Stimulated activated CD4-positive, alpha-beta T cell treated with anti-CD3 and anti-CD28 coated beads, Interleukin-4, amount 100 ng/mL, for 48 hours (primary cell): ENCODE measurements at regions not wholly inside any gene's neighbourhood (a gene's known extent, or its start where the extent isn't known, plus 50 kb on each side); places are given as distances from the start of the nearest gene placed in this dataset.

ENCODE experiments used
- DNase-seq, 2 donors: peaks; one replicate each; pipeline ENCODE4 v3.0.0-alpha.2; 2020; ENCODE audit warnings: low read depth in 2 of 2

DNA sequence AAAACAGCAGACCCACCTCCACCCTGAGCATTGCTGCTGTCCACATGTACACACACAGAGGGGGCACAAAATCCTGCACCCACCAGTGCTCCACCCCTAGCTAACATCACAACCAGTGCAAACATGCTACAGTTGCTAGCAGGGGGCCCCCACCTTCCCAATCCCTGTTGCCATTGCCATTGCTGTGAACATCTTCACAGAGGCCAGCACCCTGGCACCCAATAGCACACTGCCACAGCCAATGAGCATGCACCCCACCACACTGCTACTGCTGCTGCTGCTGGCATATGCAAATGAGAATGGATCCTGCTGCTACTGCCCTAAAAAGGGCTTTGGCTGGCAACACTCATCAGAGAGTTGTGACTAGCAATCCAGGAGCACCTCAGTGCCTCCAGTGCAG, 1061.9 kb downstream of the ARAP2 start:
- no peak for DNase-seq

DNA sequence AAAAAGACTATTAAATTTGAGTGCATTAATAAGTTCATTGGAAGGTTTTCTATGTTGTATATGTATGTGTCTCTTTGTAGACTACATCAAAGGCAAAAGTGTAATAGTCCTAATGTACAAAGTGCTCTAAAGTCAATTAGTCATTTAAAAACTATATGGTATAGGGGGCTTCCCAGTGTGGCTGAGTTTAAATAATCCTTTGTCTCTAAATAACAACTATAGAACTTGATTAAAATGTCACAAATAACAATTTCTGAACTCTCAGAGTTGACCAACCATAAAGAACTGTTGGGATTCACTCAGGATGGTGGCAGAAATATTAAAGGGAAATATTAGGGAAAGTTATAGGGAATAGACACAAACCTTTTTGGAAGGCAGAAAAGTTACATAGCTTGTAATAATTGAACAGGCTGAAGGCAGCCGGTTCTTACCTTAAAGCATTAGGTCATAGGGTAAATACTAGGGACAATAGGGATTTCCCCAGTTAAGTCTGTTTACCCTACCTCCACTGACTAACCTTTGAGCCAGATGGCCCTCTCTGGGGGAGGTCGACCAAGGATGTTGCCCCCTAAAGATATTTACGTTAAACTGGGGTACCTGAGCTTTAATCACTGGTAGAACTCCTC, 1054.2 kb downstream of the ARAP2 start:
- no peak for DNase-seq

DNA sequence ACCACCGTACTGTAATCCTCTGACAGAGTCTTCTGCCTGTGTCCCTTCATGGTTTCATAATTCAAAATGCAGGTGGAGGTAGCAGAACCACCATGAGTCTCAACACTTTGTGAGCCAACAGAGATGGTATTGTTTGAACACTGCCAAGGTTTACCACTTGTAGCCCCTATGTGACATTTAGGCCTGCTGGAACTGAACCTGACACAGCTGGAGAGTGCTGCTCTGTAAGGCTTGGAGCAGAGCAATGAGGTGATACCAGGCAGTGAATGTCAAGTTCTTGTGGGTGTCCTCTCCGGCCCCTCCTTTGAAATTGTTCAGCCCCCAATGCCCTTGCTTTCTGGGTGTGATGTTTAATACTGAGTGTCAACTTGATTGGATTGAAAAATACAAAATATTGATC, 1042.9 kb downstream of the ARAP2 start:
- DNase-seq: no peak

DNA sequence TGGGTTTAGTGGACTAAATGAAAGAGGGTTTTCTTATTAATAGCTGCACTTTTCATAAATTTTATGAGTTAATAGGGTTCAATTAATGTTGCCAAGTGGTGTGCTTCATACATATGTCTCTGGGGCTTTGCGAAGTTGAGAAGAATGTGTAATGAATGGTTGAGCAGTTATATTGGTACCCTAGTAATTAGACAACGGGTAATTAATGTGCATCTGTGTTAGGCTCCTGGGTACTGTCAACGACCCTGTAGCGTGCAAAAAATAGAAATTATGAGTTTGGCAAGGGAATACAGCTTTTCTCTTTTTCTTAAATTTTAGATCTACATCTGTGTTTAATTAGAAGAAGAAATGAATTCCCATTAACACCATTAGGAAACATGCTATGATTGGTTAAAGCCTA, 1027.7 kb downstream of the ARAP2 start:
- no peak for DNase-seq

DNA sequence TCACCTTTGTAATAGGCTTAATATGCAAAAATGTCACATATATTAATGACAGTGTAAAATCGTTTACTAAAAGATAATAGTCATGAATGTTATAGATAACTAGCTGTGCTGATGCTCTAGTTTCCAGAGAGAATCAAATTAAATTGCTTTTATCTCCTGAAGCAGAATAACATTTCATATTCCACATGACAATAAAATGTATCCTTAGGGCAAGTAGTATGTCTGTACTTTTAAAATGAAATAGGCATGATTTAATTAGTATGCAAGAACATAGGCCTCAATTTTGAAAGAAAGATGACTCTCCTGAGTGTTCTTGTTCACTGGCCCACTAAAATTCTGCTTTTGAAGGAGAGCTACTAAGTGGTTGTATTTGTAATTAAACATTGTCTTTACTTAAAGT, 1027.0 kb downstream of the ARAP2 start:
- DNase-seq: no peak

DNA sequence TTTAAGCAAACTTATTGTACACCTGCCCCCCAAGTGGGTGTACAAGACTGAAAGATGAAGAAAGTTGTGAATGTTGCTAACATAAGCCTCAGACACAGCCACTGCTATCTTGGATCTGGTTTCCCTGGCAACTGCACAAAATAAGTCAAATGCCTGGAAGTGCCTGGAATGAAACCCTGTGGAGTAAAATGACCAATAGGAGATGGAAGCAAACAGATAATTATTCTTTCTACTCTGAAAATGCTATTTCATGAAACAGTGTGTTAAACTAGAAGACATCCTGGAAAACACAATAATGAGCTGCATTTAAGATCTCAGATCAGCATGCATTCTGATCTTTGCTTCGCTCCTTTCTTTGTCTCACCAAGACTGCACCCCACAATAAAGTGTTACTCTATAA, 1016.0 kb downstream of the ARAP2 start:
- DNase-seq: no peak

DNA sequence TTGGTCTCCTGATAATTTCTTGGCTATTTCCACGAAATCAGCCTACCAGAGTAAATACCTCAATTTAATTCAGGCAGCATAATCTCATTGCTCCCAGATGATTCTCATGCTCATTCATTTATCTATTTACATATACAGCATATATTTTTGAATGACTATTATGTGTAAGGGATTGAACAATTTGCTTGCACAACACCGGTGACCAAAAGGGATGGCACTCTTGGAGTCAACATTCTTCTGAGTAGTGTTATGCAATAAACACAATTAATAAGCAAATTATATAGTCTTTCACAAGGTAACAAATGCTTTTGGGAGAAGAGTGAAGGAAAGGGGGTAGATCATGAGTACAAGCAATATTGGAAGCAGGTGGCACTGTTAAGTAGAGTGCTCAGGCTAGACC, 1015.3 kb downstream of the ARAP2 start:
- no peak for DNase-seq

DNA sequence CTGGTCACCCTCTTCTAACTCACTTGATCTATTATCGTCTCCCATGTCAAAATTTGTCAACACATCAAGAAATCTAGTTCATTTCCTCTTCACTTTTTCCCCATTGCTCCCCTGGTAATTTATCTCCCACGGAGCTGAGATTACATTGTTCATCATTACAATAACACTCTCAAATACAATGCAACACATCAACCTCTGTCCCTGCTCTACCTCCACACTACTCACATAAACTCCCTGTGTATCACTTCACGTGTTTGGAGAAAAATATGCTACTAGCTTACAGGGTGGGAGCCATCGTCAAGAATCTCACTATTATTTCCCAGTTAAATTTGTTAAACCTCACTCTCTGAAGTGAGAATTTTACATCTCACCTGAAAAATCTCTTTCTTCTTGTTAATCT, 1006.4 kb downstream of the ARAP2 start:
- DNase-seq: no peak

DNA sequence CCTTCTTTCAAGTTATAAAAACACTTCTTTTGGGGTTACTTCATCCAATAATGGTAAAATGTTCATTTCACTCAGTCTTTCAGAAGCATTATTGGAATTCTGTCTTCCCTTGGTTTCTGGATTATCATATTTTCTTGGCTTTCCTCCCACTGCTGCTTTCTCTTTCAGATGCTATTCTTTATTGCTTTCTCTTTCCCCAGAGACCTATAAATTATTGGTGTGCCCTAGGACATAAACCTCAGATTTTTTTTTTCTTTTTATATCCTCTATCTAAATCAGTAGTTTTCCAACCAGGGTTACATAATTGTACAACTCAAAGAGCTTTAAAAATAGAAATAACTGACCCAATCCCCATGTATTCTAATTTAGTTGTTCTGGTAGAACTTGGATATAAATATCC, 1005.5 kb downstream of the ARAP2 start:
- no peak for DNase-seq

DNA sequence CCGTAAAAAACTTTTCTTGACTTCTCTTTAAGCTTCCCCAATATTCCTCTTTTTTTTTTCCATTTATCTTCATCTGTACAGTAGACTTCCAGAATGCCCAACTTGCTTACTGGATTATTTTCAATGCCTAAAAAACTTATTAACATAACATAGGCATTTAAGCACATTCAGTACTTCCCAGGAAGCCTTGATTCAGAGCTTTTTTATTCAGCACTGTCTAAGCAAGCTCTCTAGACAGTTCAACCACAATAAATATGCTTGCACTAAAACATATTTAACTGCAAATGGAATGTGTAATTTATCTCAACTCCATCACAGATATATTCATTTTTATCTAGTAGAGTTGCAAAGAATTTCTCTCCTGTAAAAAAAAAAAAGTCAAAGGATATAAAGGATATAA, 997.8 kb downstream of the ARAP2 start:
- DNase-seq: no peak

DNA sequence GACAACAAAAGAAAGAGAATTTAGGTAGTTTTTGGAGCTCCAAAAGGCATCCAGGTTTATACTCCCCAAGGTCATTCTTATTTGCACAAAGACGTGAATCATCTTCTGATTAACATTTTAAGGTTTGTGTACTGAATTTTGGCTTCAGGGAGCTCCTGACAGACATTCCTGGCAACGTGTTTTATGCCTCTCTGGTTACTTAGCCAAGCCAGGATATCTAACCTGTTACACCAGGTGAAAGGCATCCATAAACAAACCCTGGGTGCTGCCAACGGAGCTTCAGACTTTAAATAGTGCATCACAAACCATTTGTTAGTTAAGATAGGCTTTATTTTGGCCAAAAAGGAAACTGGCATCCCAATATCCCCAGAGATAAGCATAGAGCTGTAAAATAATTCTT, 997.3 kb downstream of the ARAP2 start:
- DNase-seq: no peak

DNA sequence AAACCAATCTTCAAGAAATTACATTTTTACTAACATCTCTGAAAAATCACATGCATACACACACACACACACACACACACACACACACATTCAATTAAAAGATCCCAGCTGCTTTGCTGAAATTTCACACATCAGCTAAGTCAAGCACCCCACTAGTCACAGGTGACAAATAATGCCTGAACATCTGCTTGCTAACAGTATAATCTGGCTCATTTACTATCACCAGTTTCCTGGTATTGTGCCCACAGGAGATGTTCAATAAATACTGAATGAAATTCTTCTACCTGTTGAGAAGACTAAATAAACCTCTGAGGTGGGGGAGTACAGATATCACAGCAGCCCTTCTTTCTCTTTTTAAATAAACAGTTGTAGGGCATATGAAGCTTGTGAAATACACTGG, 994.0 kb downstream of the ARAP2 start:
- no peak for DNase-seq

DNA sequence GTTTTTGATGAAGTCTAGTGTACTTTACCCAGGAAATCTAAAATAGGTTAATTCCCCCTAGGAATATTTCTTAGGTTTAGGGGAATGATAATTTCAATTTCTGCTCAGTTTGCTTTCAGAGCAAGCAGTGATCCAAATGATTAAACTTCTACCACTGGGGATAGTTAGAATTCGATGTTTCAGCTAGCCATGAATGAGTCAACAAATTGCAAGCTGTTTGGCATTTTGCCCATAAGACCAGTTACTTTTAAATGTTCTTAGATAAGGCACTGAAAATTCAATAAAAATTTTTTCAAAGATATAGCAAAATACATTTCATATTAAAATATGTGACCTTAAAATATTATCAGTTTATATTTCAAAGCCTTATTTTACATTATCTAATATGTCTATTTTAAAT, 993.6 kb downstream of the ARAP2 start:
- no peak for DNase-seq

DNA sequence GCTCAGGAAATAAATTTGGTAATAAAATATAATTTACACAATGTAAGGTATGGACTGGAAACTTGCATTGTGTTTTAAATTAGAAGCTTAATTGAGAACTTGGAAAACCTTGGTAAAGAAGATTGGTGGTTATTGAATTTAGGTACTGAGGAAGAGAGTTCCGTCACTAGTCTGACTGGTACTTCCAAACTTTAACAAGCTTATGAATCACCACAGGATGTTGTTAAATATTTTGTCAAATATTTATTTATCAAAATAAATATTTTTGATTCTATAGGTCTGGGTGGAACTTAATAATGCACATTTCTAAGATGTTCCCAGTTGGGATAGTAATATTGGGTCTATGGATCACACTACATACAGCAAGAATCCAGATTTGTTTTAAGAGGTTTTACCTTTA, 992.2 kb downstream of the ARAP2 start:
- no peak for DNase-seq

DNA sequence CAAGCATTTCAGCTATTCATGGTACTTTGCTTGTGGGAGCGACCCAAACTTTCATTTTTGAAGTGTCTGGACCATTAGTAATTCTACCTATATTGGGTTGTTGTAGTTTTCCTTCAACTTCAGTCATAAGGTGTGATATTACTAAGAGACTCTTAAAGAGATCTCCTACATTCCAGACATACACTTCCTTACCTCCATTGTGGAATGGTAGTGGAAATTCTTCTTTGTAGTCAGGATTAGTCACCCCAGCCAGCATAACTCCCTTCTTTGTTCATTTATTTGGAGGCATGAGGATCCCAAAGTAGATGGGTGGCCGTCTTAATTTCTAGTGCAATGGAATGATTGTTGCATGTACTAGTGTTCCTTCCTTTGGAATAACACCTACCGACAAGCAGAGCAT, 991.4 kb downstream of the ARAP2 start:
- DNase-seq: no peak

DNA sequence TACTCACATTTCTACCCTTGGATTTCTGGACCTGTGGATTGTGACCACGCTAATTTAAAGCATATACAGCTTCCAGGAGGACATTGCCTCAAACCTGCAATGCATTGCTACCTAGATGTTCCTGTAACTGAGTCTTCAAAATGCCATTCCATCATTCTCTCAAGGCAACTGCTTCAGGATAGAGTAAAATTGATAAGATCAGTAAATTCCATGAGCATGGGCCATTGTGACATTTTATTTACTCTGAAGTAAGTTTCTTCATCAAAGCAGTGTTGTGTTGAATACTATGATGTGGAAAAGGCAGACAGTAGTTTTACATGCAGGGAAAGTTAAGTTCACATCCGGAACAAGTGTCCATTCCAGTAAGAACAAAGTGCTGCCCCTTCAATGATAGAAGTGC, 991.0 kb downstream of the ARAP2 start:
- no peak for DNase-seq

DNA sequence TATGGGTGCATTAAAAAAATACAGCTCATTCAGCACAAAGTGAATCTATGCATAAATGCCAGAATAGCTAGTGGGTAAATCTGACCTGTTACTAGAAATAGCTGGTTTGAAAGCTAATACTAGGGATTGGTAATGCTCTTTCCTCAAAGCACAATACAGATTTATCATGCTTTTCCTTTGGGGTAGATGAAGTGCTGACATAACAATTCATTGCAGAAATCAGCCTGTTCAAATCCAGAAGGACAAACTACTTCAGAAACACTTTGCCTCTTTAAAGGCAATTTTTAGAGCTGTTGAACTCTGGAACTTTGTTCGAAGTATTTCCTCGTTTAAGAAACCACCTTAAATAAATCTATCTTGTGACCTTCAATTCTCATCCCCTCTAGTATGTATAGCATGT, 957.9 kb downstream of the ARAP2 start:
- DNase-seq: no peak

DNA sequence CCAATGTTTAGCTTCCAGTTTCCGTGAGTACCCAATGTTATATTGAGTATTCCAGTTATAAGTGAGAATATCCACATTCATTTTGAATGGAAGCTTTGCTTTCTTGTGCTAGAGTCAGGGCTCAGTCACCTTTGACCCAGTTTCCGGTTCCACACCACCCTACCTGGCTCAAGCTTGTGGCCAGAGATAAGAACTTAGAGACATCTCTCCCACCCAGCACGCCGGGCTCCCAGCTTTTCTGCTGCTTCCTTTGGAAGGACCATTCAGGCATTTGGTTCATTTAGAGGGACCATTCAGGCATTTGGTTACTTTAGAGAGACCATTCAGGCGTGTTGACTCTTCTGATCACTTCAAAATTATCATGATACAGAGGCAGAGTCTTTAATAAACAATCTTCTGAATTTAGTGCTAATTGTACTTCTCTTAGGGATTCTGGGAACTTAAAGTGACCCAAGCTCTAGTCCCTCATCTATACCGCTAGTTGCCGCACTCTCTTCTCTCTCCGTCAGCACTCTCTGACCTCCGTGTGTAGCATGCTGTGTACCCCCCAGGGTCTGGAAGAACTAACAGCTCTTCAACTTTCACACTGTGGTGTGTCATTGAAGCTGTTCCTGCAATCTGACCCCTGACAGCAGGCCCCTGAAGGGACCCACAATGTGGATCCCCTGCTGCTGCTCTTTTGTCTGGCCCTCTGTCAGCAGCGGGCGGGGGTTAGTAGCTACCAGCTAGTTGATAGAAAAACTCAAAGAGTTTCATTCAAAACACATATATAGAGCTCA, 943.1 kb downstream of the ARAP2 start:
- no peak for DNase-seq

DNA sequence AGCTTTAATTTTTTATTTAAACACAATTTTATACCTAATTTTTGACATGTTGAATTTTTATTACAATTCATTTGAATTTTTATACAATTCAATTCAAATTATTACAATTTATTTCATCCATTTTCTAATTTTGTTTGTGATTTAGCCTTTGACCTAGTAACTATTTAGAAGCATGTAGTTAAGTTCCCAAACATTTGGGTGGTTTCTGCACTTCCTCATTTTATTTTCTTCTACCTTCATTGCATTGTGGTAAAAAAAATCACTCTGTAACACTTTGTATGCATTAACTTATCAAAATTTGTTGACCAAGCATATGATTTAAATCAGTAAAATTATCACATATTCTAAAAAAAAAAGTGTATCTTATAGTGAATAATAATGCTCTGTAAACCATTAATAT, 928.9 kb downstream of the ARAP2 start:
- DNase-seq: no peak

DNA sequence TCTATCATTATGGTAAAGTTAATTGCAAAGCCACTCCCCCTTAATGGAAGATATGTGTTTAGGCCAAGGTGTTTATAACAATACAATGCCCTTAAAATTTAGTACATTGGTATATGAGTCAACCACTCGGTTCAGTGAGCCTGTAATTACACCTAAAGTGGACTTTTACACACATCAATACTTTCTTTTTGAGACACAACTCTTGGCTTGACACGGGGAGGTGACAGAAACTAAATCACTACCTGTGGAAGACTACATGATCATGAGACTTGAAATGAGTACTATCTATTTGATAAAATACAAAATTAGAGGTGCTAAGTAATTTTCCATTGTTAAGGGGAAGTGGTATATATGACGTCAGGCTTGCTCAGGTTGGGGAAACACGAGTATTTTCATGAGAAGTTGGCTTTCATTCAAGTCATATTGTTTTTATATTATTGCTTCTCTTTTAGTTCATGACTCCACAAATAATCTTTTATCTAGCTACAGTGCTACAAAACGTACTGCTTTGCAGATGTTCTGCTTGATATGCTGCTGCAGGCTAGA, 918.3 kb downstream of the ARAP2 start:
- no peak for DNase-seq

DNA sequence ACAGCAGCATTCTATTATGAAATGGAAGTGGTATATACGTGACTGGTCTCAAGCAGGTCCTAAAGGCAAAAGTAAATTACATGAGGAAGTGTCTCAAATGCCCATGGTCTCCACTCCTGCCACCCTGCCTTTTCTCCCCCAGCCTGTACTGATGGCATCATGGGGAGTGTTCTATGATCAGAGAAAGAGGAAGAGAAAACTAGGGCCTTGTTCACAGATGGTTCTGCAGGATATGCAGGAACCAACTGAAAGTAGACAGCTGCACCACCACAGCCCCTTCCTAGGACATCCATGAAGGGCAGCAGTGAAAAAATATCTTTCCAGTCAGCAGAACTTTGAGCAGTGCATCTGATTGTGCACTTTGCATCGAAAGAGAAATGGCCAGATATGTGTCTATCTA, 901.5 kb downstream of the ARAP2 start:
- no peak for DNase-seq

DNA sequence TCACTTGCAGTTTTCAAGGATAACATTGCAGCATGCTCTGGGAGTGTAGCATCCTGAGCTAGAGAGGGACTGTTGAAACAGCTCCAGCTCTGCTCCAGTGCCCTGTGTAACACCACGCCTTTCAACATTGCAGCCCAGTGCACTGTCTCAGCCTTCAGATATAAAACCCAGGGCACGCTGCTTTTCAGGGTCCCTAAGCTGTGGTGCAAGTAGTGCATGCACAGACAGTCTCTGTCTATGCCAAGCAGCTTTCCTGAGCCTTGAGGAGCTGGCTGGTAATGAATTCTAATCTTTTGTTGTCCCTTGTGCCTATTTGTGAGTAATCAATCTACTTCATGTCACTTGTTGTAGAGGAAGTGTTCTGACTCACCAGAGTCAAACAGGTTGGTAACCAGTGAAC, 897.0 kb downstream of the ARAP2 start:
- DNase-seq: no peak

DNA sequence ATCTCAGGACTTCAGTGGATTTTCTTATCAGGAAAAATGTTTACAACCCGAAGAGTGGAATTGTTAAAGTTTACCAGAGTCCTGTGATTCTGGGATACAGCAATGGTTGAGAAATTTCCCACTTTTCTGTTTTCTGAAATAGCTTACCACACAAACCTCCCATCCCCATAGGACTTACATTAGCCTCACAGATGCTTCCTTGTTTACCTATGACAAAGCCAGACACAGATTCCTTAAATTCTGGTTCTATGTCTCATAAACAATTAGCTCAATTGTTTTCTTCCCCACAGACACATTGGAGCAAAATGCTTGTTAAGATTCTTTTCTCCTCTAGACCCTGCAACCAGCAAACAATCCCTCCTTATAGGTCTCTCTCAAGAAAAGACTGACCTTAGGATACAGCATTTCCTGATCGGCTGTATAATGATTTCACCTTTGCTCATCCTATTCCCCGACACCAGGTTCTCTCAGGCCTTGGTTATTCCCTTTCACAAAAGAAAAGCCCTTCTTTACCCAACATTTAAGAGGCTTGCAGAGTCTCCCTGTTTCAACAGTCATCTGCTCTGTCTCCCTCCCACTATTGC, 886.2 kb downstream of the ARAP2 start:
- no peak for DNase-seq
